ENCODE measurements at regions not wholly inside any gene's neighbourhood (a gene's known extent, or its start where the extent isn't known, plus 50 kb on each side); places are given as distances from the start of the nearest gene placed in this dataset.

GRCh38 chr18:76754351-76754750 lies 68.0 kb upstream of the ZNF236 start:
- no peak overlapping the region for H3K4me2 ChIP-seq (ENCODE audit: insufficient read depth, insufficient read length, low read length)
- H3K18ac ChIP-seq (ENCODE audit: insufficient read length, low read depth, low read length), result no peak overlapping the region
- no peaks in the 10 kb centered on the region for H3K4me1 ChIP-seq (ENCODE audit: insufficient read depth, low read length)
- H3T11ph ChIP-seq (ENCODE audit: low read length), result no peak overlapping the region
- H3K36me3 Mint-ChIP-seq (ENCODE audit: insufficient read depth in 1 of 3, low read depth in 3 of 3), result peaks cover 0 to 6% (median 3%) of the 10 kb centered on the region in 3 experiments; a peak in 5 of 7 replicates
- H2BK120ac ChIP-seq (ENCODE audit: low read depth, low read length, poor library complexity, severe bottlenecking), result no peak overlapping the region
- no CpG with 5 or more reads among the region's 8 CpGs for WGBS (ENCODE audit: extremely low coverage, insufficient read length, low lambda C conversion rate)
- H3K27ac Mint-ChIP-seq, result no peak overlapping the region
- H4K8ac ChIP-seq (replicated peaks; ENCODE audit: insufficient read length, low read depth, low read length), result no peak overlapping the region
- no peaks in the 10 kb centered on the region for H3K4me1 Mint-ChIP-seq
- no peak overlapping the region for H3K9ac ChIP-seq (ENCODE audit: extremely low read depth, insufficient read length, low read length)
- H3K56ac ChIP-seq (ENCODE audit: insufficient read length, low read depth, low read length), result no peak overlapping the region
- H3K4ac ChIP-seq (ENCODE audit: low read depth, low read length), result no peak overlapping the region
- no peak overlapping the region for H3K14ac ChIP-seq (ENCODE audit: insufficient read depth, low read length)
- H4K20me1 ChIP-seq (ENCODE audit: control insufficient read depth, insufficient read depth, insufficient read length), result no peaks in the 10 kb centered on the region
- no peak overlapping the region for H2AFZ ChIP-seq (ENCODE audit: low read length)
- H4K91ac ChIP-seq (ENCODE audit: insufficient read length, low read depth, low read length), result no peak overlapping the region
- TF ChIP-seq CTCF (conservative IDR thresholded peaks at IDR 0.05), result no peak
- no peak overlapping the region for H2BK12ac ChIP-seq (ENCODE audit: insufficient read length, low read depth, low read length)
- H2AK5ac ChIP-seq (ENCODE audit: insufficient read length, low read length), result no peak overlapping the region
- H4K5ac ChIP-seq (ENCODE audit: insufficient read length, low read depth, low read length), result no peak overlapping the region
- no peak for DNase-seq
- H3K79me2 ChIP-seq (ENCODE audit: insufficient read depth, low read length), result no peaks in the 10 kb centered on the region
- no peak overlapping the region for H3K23ac ChIP-seq (ENCODE audit: insufficient read length, low read depth, low read length)
- H2BK20ac ChIP-seq (ENCODE audit: low read depth, low read length, poor library complexity, severe bottlenecking), result no peak overlapping the region
- no peaks in the 10 kb centered on the region for H3K27me3 ChIP-seq (ENCODE audit: insufficient read depth, low read length)
- H3K23me2 ChIP-seq (ENCODE audit: insufficient read length, low read depth, low read length, poor library complexity, severe bottlenecking), result no peaks in the 10 kb centered on the region
- no peaks in the 10 kb centered on the region for H3K27me3 Mint-ChIP-seq (ENCODE audit: low read depth)
- H3K9me3 Mint-ChIP-seq, result peaks cover 11 to 20% of the 10 kb centered on the region in 2 experiments
- H2BK15ac ChIP-seq (ENCODE audit: low read depth, low read length), result no peak overlapping the region
- H3K4me3 Mint-ChIP-seq, result no peak overlapping the region
- H3K27ac ChIP-seq (ENCODE audit: insufficient read length, low read depth, low read length), result no peak overlapping the region
- no peak overlapping the region for H2BK5ac ChIP-seq (ENCODE audit: insufficient read length, low read length)
- H3K9me3 ChIP-seq (ENCODE audit: control insufficient read depth, low read depth, low read length), result peaks cover 5% of the 10 kb centered on the region
- H3K79me1 ChIP-seq (ENCODE audit: insufficient read depth, low read depth, low read length, poor library complexity, severe bottlenecking), result no peaks in the 10 kb centered on the region
